ENCODE measurements at regions not wholly inside any gene's neighbourhood (a gene's known extent, or its start where the extent isn't known, plus 50 kb on each side); places are given as distances from the start of the nearest gene placed in this dataset.

DNA sequence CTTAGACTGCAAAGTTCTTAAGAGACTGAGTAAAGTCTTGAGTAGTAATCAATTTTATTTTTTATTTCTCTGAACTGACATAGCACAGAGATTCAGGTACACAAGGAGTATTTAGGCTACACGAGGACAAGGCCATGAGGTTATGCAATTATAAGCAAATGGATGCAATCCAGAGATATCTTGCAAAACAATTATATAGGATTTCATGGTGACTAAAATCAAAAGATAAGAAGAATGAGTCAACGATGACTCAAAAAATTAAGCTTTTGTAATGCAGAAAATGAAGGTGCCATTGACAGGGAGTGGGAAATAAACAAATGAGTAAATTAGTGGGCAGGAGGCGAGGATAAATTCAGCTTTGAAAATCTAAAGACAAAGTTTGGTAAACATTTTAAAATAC lies 66.7 kb upstream of the MYO3A start:
- TF ChIP-seq, protein P1, sequence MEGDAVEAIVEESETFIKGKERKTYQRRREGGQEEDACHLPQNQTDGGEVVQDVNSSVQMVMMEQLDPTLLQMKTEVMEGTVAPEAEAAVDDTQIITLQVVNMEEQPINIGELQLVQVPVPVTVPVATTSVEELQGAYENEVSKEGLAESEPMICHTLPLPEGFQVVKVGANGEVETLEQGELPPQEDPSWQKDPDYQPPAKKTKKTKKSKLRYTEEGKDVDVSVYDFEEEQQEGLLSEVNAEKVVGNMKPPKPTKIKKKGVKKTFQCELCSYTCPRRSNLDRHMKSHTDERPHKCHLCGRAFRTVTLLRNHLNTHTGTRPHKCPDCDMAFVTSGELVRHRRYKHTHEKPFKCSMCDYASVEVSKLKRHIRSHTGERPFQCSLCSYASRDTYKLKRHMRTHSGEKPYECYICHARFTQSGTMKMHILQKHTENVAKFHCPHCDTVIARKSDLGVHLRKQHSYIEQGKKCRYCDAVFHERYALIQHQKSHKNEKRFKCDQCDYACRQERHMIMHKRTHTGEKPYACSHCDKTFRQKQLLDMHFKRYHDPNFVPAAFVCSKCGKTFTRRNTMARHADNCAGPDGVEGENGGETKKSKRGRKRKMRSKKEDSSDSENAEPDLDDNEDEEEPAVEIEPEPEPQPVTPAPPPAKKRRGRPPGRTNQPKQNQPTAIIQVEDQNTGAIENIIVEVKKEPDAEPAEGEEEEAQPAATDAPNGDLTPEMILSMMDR (IDR thresholded peaks at IDR 0.05) = no peak
- TF ChIP-seq POLR2A (IDR thresholded peaks at IDR 0.05) = no peak
